ENCODE measurements at regions not wholly inside any gene's neighbourhood (a gene's known extent, or its start where the extent isn't known, plus 50 kb on each side); places are given as distances from the start of the nearest gene placed in this dataset.
"Not testable (repeated sequence)": the region's sequence is repeated elsewhere in the genome, so short reads cannot be mapped to it uniquely, and the experiment has no call there.

- DNase-seq = no peak
Measured at GRCh38 chr13:89383891-89384290, 1712.7 kb downstream of the SLITRK5 start.

- DNase-seq = no peak
Measured at GRCh38 chr13:89393758-89394304, 1722.7 kb downstream of the SLITRK5 start.

- no peak for DNase-seq
Measured at GRCh38 chr13:89401264-89401675, 1730.1 kb downstream of the SLITRK5 start.

- DNase-seq = no peak
Measured at GRCh38 chr13:89402211-89402610, 1731.0 kb downstream of the SLITRK5 start.

- DNase-seq = not testable (repeated sequence)
Measured at GRCh38 chr13:89406096-89406495, 1734.9 kb downstream of the SLITRK5 start.

GRCh38 chr13:89407357-89407756, 1736.2 kb downstream of the SLITRK5 start:
- DNase-seq = no peak

GRCh38 chr13:89432997-89433396, 1761.8 kb downstream of the SLITRK5 start:
- no peak for DNase-seq

GRCh38 chr13:89434624-89435023, 1763.5 kb downstream of the SLITRK5 start:
- not testable (repeated sequence) for DNase-seq

GRCh38 chr13:89454681-89455080, 1783.5 kb downstream of the SLITRK5 start:
- no peak for DNase-seq

GRCh38 chr13:89455225-89455624, 1784.1 kb downstream of the SLITRK5 start:
- DNase-seq = no peak

- DNase-seq = no peak
Measured at GRCh38 chr13:89455741-89456140, 1784.6 kb downstream of the SLITRK5 start.

- DNase-seq = no peak
Measured at GRCh38 chr13:89457977-89458376, 1786.8 kb downstream of the SLITRK5 start.

- no peak for DNase-seq
Measured at GRCh38 chr13:89458456-89458855, 1787.3 kb downstream of the SLITRK5 start.

GRCh38 chr13:89460895-89461294, 1789.7 kb downstream of the SLITRK5 start:
- DNase-seq = not testable (repeated sequence)

- peak in 1 of 5 experiments; percentile 30 for DNase-seq
Measured at GRCh38 chr13:89465366-89465765, 1794.2 kb downstream of the SLITRK5 start.

GRCh38 chr13:89468081-89468480, 1796.9 kb downstream of the SLITRK5 start:
- no peak for DNase-seq

- no peak for DNase-seq
Measured at GRCh38 chr13:89470901-89471300, 1799.7 kb downstream of the SLITRK5 start.

- DNase-seq = no peak
Measured at GRCh38 chr13:89474432-89474831, 1803.3 kb downstream of the SLITRK5 start.

- DNase-seq = no peak
Measured at GRCh38 chr13:89486065-89486464, 1814.9 kb downstream of the SLITRK5 start.

GRCh38 chr13:89486709-89487108, 1815.5 kb downstream of the SLITRK5 start:
- DNase-seq = no peak

GRCh38 chr13:89490661-89491060, 1819.5 kb downstream of the SLITRK5 start:
- DNase-seq = no peak

GRCh38 chr13:89496478-89496877, 1825.3 kb downstream of the SLITRK5 start:
- DNase-seq = no peak

GRCh38 chr13:89497658-89498057, 1826.5 kb downstream of the SLITRK5 start:
- DNase-seq = no peak

GRCh38 chr13:89502286-89502685, 1831.1 kb downstream of the SLITRK5 start:
- no peak for DNase-seq
